ENCODE measurements at regions not wholly inside any gene's neighbourhood (a gene's known extent, or its start where the extent isn't known, plus 50 kb on each side); places are given as distances from the start of the nearest gene placed in this dataset.

DNA sequence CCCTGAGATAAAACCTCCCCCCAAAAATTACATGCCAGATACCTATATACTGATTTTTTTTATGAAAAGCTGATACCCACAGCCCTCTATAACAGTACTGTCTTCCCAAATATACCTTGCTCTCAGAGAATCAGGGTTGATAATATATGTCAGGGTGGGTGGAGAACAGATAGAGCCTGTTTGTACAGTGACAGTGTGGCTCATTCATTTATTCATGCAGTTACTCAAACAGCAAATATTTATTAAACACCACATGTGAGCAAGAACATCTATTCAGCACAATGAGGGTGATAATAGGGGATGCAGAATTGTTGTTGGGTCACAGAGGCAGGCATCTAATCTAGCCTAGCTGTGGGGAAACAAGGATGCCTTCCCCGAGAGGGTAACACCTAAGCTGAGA is 334.2 kb downstream of the MAFB start:
- TF ChIP-seq GATA2 (IDR thresholded peaks at IDR 0.05; ENCODE audit: insufficient read depth, insufficient read length, low read depth, low read length): no peak
- TF ChIP-seq MYC (IDR thresholded peaks at IDR 0.05; ENCODE audit: low read depth, low read length): no peak
